GM12872 (cell line): ENCODE measurements at regions not wholly inside any gene's neighbourhood (a gene's known extent, or its start where the extent isn't known, plus 50 kb on each side); places are given as distances from the start of the nearest gene placed in this dataset.

Experiments used
- CTCF ChIP-seq: IDR thresholded peaks from 3 replicates; pipeline ENCODE4 v1.5.1; 2011; ENCODE audit warnings: low read depth, mild to moderate bottlenecking, low read length, moderate library complexity; ENCODE audit not compliant: insufficient read depth

GRCh38 chr6:40252531-40253258, 318.4 kb upstream of the MOCS1 start:
- no peak for TF ChIP-seq CTCF

- TF ChIP-seq CTCF = no peak
These were observed 317.5 kb upstream of the MOCS1 start for GRCh38 chr6:40251637-40252300.

GRCh38 chr6:40249935-40250334, 315.7 kb upstream of the MOCS1 start:
- TF ChIP-seq CTCF = no peak

- no peak for TF ChIP-seq CTCF
These were observed 313.4 kb upstream of the MOCS1 start for GRCh38 chr6:40247516-40248115.

- no peak for TF ChIP-seq CTCF
These were observed 310.4 kb upstream of the MOCS1 start for GRCh38 chr6:40244699-40245098.

- TF ChIP-seq CTCF = no peak
These were observed 298.4 kb upstream of the MOCS1 start for GRCh38 chr6:40232698-40233097.

GRCh38 chr6:40227735-40228134, 293.5 kb upstream of the MOCS1 start:
- TF ChIP-seq CTCF = no peak
